ENCODE measurements at regions not wholly inside any gene's neighbourhood (a gene's known extent, or its start where the extent isn't known, plus 50 kb on each side); places are given as distances from the start of the nearest gene placed in this dataset.

DNA sequence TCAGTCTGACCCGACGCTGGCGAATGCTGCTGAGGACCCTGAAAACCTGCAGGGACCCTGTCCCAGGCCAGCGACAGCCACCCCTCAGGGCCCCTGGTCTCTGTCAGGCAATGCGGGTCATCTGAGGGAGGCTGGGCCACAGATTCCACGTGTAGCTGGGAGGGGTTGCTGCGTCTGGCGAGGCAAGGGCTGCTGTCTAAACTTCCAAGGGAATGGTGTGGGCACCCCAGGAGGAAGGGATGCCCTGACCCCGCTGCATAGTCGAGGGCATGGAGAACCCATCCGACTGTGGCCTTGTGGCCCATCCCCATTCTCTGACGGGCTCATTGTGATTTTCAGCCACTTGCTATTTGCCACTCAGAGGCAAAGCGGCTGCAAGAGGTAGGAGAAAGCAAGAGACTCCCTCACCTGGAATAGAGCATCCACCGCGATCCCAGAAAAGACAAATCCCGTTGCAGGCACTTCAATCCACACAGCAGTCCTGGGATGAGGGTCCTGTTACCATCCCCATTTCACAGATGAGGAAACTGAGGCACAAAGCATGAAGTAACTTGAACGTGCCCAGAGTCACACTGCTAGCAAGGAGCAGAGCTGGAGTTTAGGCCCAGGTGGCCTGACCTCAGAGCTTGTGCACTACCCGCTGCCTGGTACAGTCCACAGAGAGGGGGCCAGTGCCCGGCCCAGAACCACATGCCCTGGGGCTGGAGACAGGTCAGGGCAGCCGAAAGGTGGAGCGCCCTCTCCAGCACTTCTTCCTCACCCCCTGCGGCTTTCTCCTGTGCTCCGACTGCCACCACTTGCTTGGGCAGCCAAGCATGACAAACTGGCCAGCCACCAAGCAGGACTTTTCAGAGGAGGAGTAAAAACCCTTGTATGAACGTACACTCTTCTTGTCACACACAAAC is 163.8 kb upstream of the KLF14 start:
- DNase-seq (ENCODE audit: low read depth): no peak

DNA sequence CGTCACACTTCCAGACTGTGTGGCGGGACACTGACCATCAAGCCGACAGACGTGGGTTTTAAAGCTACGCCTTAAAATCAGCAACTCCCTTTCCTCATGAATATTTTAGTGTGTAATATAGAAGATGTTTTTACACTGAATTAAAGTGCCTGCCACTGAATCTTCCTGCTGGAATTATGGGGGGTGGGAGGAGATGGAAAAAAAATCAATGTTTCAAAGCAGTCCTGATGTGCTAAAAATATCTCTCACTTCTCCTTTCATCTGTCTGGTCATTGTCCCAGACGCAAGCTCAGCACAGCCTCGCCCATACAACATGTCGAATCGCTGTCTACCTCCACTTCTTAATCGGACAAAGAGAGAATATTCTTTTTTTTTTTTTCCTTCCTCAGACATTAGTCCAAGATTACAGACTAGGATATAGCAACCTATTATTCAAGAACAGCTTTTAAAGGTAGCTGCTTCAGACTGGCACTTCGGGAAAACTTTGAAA is 165.1 kb upstream of the KLF14 start:
- DNase-seq (ENCODE audit: low read depth): no peak

DNA sequence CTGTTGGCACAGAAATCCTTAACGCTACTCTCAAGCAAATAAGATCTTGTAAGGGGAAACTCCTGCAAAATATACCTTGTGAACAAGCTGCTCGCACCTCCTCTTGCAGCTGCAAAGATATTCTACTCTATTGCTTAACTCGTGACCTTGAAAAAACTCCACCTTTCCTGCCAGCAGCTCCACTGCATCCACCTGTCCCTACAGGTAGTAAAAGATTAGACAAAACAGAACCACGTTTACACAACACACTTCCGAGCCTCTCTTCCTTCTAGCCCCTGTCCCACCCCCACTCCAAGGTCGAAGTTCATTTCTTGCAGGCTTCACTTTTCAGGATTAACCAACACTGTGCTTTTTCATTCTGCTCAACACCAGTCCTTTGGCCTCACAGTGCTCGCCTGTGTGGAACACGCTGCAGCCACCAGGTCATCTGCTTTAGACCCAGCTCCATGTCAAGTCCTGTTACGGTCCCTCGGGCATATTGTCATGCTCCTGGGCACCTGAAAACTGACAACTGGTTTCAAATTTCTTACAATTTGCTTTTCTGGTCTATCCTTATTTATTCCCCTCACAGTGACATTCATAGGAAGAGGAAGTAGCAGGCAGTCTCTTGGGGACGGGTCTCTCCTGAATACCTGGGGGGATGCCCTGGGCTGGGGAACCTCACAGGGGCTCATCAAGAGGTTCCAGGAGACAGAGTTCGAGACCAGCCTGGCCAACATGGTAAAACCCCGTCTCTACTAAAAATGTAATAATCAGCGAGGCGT is 165.8 kb upstream of the KLF14 start:
- no peak for DNase-seq (ENCODE audit: low read depth)

DNA sequence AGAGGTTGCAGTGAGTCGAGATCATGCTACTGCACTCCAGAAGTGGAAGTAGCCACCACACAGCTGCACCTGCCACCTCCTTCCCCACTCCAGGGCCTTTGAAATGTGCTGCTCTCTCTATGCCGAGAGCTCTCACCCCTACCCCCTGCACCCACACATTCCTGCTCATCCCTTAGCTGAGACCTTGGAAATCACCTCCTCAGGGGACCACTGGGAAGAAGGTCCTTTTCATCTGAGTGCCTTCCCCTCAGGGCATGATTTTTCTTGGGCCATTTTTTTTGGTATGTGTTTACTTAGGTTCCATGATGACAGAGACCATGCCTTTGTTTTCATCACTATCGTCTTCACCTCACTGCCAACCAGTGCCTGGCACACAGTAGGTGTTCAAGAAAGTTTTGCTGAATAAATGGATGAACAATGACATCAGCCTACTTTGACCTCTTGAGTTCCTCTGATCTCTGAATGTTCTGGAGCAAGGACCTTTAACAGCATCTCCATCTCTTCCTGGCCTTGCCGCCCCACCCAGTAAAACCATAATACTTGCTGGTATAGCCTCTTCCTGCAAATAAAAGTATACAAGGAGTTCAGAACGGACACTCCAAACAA is 166.6 kb upstream of the KLF14 start:
- DNase-seq (ENCODE audit: low read depth): no peak

DNA sequence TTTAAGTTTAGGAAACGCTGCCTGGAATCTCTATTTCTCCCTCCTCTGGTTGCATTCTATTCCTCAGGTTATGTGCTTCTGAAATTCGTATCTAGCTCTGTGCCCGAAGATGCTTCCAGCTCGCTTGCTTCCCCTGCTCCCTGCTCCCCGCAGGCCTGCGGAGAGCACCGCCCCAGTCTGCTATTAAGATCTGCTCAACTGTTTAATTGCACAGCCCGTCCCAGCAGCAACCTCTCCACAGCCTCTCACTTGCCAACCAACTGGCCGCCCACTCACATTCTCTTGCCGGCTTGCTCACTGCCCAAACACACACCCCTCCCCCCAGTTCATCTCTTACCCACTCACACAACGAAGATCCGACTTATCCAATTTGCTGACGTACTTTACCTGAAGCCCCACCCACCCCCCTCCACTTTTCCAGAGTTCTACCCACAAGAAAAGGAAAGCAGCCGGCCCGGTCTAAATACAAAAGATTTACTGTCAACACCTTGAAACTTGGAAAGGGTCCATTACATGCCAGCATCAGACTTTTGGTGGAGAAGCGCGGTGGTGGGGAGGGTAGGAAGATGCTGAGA is 167.3 kb upstream of the KLF14 start:
- DNase-seq (ENCODE audit: low read depth): no peak

GRCh38 chr7:130902755-130903357 is 168.8 kb upstream of the KLF14 start:
- no peak for DNase-seq (ENCODE audit: low read depth)

GRCh38 chr7:130903358-130903974 is 169.5 kb upstream of the KLF14 start:
- DNase-seq (ENCODE audit: low read depth): no peak

GRCh38 chr7:130904031-130904757 is 170.2 kb upstream of the KLF14 start:
- DNase-seq (ENCODE audit: low read depth): no peak

GRCh38 chr7:130904792-130905191 is 170.8 kb upstream of the KLF14 start:
- DNase-seq (ENCODE audit: low read depth): no peak

DNA sequence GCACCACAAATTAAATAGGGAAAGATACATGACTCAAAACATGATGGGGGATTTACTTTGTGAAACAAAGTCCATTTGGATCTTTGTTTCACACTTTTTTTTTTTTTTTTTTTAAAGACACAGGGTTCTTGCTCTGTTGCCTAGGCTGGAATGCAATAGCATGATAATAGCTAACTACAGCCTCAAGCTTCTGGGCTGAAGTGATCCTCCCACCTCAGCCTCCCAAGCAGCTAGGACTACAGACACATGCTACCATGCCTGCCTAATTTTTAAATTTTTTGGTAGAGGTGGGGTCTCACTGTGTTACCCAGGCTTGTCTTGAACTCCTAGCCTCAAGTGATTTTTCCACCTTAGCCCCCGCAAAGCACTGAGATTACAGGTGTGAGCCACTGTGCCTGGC is 172.6 kb upstream of the KLF14 start:
- no peak for DNase-seq (ENCODE audit: low read depth)

- DNase-seq (ENCODE audit: low read depth): no peak
These were observed 173.4 kb upstream of the KLF14 start for GRCh38 chr7:130907439-130907838.

DNA sequence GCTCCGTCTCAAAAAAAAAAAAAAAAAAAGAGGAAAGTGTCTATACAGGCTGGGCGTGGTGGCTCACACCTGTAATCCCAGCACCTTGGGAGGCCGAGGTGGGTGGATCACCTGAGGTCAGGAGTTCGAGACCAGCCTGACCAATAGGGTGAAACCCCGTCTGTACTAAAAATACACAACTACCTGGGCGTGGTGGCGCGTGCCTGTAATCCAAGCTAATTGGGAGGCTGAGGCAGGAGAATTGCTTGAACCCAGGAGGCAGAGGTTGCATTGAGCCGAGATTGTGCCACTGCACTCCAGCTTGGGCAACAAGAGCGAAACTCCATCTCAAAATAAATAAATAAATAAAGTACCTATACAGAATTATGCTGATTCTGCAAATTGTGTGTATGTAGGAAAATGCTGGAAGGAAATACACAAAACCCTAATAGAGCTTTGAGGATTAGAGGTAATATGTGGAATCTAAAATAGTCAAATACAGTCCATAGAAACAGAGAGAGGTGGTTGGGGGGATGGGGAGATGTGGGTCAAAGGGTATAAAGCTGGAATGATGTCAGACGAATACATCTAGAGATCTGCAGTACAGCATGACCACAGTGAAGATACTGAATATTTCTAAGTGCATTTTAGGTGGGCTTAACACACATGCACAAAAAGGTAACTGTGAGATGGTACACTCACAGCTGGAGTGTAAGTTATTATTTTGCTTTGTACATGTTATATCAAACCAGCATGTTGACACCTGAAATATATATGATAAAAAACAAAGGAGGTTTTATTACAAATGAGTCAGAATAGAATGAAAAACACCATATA is 174.5 kb upstream of the KLF14 start:
- no peak for DNase-seq (ENCODE audit: low read depth)

DNA sequence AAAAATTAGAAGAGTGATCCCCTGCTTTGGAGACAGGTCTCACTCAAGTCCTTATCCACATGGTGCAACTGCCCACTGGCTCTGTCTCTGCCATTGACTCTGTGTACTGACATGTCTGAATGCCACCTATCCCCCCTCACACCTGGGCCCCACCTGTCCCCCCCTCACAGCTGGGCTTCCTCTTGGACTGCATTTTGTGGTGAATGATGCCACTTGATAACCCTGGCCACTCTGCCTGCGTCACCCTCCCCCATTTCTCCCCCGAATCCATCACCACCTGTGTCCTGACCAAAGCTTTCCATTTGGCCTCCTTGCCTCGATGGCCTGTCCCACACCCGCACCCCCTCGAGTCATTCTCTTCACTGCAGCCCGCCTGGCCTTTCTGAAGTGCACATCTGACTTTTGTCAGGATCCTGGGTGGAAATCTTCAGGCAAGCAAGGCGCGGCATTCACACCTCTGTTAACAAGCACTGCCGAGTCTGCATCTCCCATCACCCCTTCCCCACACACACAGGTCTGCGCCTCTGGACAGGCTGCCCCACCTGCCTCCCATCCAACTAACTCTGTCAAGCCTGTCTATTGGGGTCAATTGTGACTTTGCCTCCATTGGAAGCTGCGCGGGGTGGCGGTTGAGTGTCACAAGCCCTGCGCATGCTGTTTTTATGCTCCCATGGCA is 175.3 kb upstream of the KLF14 start:
- no peak for DNase-seq (ENCODE audit: low read depth)

DNA sequence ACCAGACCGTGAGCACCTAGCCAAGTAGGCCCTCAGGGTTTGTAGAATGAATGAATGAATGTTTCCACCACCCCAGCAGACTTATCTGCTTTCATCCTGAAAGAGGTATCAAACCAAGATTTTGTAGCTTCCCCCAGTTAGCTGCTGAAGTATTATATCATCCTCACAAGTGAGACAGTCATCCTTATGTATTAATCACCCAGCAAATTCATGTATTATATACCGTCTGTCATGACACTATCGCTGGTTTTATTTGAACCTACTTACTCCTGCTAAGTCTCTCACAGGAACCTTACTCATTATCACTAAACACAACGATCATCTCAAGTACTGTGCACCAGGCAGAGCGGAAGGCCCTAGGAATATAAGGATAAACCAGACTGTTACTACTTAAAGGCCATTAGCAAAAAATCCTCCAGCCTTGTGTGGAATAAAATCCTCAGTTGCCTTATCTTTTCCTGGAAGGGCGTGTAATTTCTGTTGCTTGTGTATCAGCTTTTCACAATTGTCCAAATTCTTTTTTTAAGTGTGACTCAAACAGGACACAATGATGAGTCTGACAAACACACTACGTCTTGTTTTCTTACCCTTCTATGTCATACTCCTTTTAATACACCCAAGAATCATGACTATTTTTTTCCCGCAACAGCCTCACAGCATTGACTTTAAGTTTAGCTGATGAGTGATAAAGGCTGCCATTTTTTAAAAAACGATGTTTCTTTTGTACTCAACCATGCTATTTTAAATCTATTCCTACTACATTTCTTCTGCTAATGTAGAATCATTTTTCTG is 176.1 kb upstream of the KLF14 start:
- DNase-seq (ENCODE audit: low read depth): no peak

GRCh38 chr7:130910949-130911944 is 177.2 kb upstream of the KLF14 start:
- no peak for DNase-seq (ENCODE audit: low read depth)

DNA sequence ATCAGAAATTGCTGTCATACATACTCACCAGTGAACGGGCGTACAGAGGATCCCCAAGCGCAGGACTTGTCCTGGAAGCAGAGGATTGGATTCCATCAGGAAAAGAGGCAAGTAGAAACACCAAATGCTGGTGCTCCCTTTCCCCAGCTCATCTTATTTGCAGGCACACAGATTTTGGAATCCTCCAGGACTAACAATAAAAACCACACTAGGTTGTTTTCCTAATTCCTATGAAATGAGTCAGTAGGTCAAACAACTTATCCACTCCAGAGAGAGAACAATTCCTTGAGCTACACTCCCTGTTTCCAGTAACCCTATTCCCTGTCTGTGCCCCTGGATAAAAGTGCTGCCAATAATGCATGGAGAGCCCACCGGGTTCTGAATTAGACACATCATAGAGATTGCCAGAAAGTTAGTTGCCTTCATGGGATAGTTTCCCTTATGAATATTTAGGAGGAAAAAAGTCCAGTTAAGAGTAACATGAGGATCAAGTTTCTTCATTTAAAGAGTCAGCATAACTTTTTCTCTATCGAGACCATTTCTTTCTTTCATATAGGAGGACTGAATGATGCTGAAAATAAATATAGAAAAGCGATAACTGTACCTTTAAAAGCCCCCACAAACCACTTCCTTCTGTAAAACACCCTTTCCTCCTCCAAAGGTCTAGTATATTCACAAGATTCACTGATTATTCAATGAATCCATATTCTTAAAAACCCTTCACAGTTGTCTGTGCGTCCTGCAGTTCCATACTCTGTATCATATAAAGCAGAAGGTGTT is 178.3 kb upstream of the KLF14 start:
- no peak for DNase-seq (ENCODE audit: low read depth)

Measured in activated T-cell treated with anti-CD3 and anti-CD28 coated beads for 48 hours (primary cell).